Tongue (tissue), 1 donor: ENCODE measurements at regions not wholly inside any gene's neighbourhood (a gene's known extent, or its start where the extent isn't known, plus 50 kb on each side); places are given as distances from the start of the nearest gene placed in this dataset.
"Not testable (repeated sequence)": the region's sequence is repeated elsewhere in the genome, so short reads cannot be mapped to it uniquely, and the experiment has no call there.

Experiments used
- DNase-seq: peaks from one replicate; pipeline ENCODE4 v3.0.0-alpha.2; 2015

DNA sequence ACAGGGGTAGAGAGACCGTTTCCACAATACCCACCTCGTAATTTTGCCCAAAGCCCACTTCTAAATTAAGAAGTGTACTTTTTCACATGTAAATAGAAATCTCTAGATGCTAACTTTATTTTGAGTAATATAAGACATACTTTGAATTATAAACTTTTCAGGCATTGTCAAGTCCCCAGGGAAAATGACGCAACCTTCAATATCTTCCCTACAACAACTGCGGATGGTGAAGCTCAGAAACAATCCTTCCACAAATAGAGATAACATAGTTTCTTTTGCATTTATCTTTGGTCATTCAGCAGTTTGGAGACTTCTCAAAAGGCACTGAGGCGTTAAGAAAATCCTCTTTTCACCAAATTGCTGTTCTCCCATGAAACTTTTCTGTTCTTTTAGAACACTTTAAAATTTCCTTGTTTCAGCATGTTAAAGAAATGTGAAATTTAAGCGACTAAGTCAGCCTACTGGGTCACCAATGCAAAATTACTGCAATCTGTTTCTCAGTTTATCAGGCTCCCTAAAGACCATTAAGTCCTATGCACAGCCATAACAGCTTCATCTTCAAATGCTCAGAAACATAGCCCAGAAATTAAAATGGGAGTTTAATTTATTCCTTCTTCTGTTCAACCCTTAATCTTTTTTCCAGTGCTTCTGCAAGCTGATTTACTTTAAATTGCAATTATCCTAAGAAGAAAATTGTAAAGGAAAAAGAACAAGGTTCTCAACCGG, 118.3 kb upstream of the DNAJC10 start:
- no peak for DNase-seq

GRCh38 chr2:182598626-182599025, 117.4 kb upstream of the DNAJC10 start:
- no peak for DNase-seq

- DNase-seq = no peak
These were observed 110.9 kb upstream of the DNAJC10 start for GRCh38 chr2:182605166-182605565.

DNA sequence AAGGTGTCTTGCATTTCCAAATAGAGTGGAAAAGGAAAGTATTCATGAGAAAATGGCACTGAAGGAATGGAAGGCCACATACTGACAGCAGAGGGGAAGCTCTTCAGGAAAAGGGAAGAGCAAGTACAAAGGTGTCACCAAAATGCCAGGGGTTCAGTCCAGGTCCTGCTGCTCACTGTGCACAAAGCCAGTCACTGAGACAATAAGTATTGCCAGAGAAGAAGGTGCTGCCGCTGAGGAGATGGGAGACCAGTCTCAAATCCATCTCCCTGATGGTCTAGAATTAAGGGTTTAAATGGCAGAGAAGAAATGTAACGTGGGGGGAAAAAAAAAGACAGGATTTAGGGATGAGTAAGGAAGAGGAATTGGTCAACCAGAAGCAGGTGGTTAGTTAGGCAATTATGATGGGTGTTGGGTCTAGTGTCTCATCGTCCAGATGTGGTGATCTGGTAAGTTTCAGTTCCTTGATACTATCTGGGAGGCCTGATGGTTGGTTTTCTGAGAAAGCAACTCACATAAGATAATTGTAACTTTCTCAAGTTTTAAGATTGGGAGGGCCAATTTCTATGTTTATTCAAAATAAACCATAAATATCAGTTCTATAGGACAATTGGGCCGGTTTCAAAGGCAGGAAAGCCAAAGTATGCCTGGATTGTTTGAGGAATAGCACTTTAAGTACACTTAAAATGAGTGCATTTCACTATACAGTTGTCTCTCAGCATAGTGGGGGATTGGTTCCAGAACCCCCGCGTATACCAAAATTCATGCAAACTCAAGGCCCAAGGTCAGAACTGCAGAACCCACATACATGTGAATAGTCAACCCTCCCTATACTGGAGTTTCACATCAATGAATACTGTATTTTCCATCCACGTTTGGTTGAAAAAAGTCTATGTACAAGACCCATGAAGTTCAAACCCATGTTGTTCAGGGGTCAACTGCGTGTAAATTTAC, 109.1 kb upstream of the DNAJC10 start:
- no peak for DNase-seq

DNA sequence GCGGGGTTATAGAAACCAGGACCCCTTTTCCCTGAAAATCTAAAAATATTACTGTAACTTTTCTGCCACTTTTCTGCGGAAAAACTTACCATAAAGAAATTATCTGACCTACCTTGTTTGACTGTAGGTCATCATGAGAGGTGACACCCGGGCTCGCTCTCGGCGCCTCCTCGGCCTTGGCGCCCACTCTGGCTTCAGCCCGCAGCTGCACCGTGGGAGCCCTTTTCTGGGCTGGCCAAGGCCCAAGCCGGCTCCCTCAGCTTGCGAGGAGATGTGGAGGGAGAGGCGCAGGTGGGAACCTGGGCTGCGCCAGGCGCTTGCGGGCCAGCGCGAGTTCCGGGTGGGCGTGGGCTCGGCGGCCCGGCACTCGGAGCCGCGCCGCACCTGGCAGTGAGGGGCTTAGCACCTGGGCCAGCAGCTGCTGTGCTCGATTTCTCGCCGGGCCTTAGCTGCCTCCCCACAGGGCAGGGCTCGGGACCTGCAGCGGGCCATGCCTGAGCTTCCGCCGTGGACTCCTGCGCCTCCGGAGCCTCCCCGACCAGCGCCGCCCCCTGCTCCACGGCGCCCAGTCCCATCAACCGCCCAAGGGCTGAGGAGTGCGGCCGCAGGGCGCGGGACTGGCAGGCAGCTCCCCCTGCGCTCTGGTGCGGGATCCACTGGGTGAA, 107.7 kb upstream of the DNAJC10 start:
- no peak for DNase-seq

DNA sequence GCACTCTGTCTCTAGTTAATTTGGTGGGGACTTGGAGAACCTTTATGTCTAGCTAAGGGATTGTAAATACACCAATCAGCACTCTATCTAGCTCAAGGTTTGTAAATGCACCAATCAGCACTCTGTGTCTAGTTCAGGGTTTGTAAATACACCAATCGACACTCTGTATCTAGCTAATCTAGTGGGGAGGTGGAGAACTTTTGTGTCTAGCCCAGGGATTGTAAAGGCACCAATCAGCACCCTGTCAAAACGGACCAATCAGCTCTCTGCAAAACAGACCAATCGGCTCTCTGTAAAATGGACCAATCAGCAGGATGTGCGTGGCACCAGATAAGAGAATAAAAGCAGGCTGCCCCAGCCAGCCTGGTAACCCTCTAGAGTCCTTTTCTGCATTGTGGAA, 107.1 kb upstream of the DNAJC10 start:
- not testable (repeated sequence) for DNase-seq

GRCh38 chr2:182610231-182610630, 105.8 kb upstream of the DNAJC10 start:
- no peak for DNase-seq

GRCh38 chr2:182611009-182611408, 105.0 kb upstream of the DNAJC10 start:
- no peak for DNase-seq

DNA sequence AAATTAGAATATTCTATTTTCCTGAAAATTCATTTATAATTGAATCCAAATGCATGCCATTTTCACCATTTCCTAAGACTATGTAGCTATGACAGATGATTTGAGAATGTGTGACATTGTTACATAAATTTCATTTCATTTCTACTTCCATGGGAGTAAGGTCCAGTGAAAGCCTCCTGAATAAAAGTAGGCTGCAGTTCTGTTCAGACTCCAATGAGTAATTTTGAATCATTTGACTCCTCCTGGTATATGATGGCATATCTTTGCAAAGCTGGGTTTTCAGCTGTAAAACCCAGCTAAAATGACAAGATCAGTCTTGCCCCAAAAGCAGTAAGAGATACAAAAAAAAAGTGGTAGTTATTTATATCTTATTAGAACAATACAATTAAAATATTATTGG, 101.0 kb upstream of the DNAJC10 start:
- no peak for DNase-seq

GRCh38 chr2:182616471-182617393, 99.3 kb upstream of the DNAJC10 start:
- DNase-seq = no peak

DNA sequence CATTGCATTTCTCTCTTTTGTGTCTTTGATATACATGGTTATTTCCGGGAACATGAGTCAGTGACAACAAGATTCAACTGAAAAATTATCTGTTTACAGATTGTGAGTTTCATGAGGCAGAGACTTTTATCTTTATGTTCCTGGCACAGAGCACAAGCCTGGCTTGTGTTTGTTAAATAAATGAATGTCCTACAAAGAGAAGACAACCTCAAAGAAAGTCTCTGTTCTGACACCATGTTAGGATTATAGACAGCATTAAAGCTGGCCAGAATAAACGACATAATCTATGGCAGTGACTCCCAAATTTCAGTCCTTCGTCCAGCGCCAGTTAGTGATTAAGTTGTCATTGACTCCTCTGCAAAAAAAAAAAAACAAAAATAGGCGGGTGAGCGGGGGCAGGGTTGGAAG, 97.4 kb upstream of the DNAJC10 start:
- DNase-seq = no peak

GRCh38 chr2:182619276-182619675, 96.8 kb upstream of the DNAJC10 start:
- DNase-seq = no peak

DNA sequence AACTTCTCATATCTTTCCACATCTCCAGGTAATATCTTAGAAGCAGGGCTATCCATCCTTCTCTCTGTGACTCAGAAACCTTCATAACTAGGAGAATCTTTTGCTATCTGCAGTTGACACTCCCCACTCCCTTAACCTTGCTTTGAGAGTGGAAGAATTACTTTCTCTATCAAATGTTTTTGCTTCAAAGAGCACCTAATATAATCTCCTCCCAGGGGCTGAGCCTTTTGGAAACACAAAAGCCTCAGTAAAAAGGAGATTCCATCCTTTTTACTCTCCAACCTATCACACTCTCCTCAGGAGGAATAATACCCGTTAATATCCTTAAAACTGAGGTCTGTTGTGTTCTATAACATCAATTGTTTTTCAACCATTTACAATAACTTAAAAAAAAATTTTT, 94.9 kb upstream of the DNAJC10 start:
- DNase-seq = no peak

DNA sequence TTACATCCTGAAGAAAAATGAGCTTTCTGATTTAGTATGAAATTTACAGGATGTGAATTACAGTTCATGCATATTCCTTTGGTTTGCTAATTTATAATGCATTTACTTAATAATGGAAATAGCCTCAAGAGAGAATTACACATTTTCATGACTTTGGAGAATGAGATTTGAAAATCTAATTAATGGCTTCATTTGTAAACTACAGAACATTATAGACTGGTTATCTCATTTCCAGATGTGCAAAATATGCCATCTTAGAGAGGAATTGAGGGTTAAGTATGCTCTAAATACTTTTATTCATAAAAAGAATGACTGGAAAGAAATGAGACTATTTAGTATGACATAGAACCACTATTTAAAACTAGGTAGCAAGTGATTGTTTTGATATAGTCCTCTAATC, 94.2 kb upstream of the DNAJC10 start:
- no peak for DNase-seq

DNA sequence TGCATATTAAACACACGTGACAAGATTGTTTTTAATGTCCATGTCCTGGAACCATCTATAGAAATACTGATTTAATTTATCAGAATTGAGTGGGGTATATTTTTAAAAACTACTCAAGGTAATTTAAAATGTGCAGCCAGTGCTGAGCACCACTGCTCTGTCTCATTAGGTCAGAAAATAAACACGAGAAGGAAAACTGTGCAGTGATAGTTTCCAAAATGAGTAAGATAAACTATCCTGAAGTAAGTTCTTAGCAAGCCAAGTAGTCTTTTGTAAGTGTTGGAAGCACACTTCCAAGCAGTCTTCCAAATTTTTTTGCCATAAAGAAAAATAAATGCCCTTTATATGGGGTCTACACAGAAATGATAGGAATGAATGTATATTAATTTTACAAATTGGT, 93.8 kb upstream of the DNAJC10 start:
- DNase-seq = no peak

DNA sequence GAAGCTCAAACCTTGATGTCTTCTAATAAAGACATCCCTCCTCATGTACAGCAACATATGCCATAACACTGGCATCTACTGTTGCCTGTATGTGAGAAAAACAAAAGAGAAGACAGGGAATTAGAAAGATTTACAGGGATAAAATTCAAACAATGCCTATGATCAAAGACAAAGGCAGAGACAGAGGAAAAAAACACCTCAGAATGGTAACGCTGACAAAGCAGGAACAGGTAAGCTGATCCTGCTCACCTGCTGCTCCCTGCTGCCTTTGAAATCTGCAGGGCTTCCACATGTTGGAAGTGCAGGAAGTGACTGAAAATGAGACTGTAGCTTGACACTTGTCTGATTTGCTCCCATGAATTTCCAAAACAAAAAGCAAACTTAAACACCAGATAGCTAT, 90.2 kb upstream of the DNAJC10 start:
- DNase-seq = no peak

- no peak for DNase-seq
These were observed 87.1 kb upstream of the DNAJC10 start for GRCh38 chr2:182628916-182629315.

GRCh38 chr2:182630207-182630606, 85.8 kb upstream of the DNAJC10 start:
- DNase-seq = no peak

- no peak for DNase-seq
These were observed 84.8 kb upstream of the DNAJC10 start for GRCh38 chr2:182631299-182631698.

- DNase-seq = no peak
These were observed 81.7 kb upstream of the DNAJC10 start for GRCh38 chr2:182634386-182634785.

DNA sequence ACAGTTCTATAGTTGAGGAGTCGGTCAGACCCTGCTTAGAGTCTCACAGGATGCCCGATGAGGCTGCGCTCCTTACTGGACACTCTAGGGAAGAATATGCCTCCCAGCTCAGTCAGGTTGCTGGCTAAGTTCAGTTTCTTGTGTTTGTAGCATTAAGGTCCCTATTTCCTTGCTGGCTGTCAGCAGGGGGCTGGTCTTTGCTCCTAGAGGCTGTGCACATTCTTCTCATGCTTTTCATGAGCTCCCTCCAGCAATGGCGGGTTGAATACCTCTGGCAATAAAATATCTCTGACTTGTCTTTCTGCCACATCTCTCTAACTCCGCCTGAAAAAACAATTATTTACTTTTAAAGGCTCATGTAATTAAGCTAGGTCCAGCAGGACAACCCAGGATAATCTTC, 79.4 kb upstream of the DNAJC10 start:
- DNase-seq = no peak

GRCh38 chr2:182638667-182639066, 77.4 kb upstream of the DNAJC10 start:
- no peak for DNase-seq
